22Rv1 (cell line): ENCODE measurements at regions not wholly inside any gene's neighbourhood (a gene's known extent, or its start where the extent isn't known, plus 50 kb on each side); places are given as distances from the start of the nearest gene placed in this dataset.

Experiments
- H3K27ac ChIP-seq: fragments of 450-650 bp; 2 replicates; pipeline ENCODE4 v1.5.1; 2017
- CTCF ChIP-seq: fragments of 450-650 bp; IDR thresholded peaks from 2 replicates; pipeline ENCODE4 v1.5.1; 2017; ENCODE audit warnings: mild to moderate bottlenecking
- ZFX ChIP-seq: fragments of 450-650 bp; IDR thresholded peaks from 2 replicates; pipeline ENCODE4 v1.6.1; 2017; ENCODE audit warnings: antibody characterized with exemption, borderline replicate concordance

- H3K27ac ChIP-seq, result no peak overlapping the region
- TF ChIP-seq CTCF, result no peak
- TF ChIP-seq ZFX, result no peak
Measured at GRCh38 chr12:44457465-44457864, 418.6 kb downstream of the NELL2 start.

GRCh38 chr12:44454959-44455358 is 421.2 kb downstream of the NELL2 start:
- H3K27ac ChIP-seq, result peak overlapping the region; percentile 41

GRCh38 chr12:44446181-44446580 is 429.9 kb downstream of the NELL2 start:
- TF ChIP-seq ZFX (no peak), CTCF (no peak)
- H3K27ac ChIP-seq, result no peak overlapping the region

- H3K27ac ChIP-seq, result no peak overlapping the region
- TF ChIP-seq ZFX (no peak), CTCF (no peak)
Measured at GRCh38 chr12:44441155-44441554, 435.0 kb downstream of the NELL2 start.
